NCI-H146 (cell line): ENCODE measurements at regions not wholly inside any gene's neighbourhood (a gene's known extent, or its start where the extent isn't known, plus 50 kb on each side); places are given as distances from the start of the nearest gene placed in this dataset.

ENCODE experiments used
- DNase-seq: peaks from one replicate; lab custom pipeline; 2025; lab: John Stamatoyannopoulos, UW

DNA sequence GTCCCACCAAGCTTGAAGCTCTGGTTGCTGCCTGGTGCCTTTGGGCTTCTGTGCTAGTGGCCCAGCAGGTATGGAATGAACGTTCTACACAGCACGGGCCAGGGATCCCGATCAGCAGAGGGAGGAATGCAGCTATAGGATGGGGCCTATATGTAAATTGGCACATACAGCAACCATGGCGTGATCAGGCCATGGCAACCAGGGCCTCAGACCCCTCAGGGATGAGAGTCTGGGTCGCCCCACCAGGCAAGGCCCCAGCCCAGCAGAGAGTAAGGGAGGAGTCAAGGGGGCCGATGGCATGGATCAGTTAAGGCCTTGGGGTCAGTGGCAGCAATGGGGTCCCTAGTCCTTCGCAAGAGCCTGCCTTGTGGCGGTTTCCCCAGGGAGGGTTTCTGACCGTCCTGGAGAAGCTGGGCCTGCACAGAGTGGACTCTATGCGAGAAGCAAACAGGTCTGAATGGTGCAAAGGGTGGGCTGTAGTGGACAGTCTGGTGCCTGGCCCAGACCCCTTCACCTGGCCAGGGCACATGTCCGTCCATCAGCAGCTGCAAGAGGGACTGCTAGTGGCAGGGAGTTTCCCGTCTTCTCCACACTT lies 98.2 kb upstream of the SLC22A11 start:
- DNase-seq = no peak

DNA sequence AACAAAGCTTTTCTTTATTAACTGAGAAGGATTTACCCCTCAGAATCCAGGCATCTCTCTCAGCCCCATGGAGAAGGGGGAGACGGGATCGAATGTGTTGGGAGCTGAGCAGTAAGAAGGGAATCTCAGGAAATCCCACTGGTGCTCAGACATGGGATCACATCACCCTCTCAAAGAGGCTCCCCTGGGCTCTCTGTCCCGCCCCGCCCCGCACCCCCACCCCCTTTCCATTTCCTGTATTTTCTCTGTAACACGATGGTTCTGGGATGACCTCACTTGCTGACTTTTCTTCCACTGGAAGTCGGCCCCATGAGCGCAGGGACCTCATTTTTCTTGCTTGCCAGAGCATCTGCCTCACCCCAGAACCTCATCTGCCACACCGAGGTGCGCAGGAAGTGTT lies 96.7 kb upstream of the SLC22A11 start:
- no peak for DNase-seq

DNA sequence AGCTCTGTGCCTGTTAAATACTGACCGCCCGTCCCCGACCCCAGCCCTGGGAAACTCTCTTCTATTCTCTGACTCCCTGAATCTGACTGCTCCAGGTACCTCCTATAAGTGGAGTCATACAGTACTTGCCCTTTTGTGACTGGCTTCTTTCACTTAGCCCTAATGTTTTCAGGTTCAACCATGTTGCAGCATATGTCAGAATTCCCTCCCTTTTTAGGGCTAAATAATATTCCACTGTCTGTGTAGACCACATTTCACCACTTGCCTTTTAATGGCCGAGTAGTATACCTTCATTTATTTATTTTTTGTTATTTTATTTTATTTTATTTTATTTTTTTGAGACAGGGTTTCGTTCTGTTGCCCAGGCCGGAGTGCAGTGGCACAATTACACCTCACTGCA lies 96.1 kb upstream of the SLC22A11 start:
- no peak for DNase-seq

DNA sequence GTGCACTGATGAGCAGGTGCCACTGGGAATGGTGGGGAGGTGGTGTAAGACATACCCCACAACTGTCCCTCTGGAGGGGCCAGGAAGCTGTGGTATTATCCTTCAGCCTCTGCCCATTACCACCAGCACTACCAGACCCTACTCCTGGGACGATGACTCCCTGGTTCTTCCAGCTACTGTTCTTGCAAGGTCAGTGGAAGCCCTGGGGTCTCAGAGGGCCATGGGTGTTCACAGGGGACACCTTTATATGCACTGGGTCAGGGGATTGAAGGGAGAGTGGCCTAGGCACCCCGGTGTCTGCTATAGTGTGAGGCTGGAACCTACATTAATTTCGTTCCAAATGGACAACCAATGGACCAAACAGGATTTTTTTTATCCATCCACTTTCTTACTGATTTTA lies 94.7 kb upstream of the SLC22A11 start:
- no peak for DNase-seq

DNA sequence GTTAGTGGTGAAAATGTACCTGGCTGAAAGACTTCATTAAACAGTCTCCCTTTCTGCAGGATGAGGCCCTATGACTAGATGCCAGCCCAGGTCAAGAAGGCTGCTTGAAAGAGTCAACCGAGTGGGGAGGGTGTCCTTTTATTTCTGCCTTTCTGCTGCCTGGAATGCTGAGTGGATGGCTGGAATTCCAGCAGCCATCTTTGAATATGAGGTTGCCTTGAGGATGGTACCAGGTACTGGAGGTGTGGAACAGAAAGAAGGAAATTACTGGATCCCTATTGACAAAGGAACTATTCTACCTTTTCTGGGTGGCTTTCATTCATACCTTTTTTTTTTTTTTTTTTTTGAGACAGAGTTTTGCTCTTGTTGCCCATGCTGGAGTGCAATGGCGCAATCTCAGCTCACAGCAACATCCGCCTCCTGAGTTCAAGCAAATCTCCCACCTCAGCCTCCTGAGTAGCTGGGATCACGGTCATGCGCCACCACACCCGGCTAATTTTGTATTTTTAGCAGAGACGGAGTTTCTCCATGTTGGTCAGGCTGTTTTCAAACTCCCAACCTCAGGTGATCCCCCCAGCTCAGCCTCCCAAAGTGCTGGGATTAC lies 89.5 kb upstream of the SLC22A11 start:
- no peak for DNase-seq

DNA sequence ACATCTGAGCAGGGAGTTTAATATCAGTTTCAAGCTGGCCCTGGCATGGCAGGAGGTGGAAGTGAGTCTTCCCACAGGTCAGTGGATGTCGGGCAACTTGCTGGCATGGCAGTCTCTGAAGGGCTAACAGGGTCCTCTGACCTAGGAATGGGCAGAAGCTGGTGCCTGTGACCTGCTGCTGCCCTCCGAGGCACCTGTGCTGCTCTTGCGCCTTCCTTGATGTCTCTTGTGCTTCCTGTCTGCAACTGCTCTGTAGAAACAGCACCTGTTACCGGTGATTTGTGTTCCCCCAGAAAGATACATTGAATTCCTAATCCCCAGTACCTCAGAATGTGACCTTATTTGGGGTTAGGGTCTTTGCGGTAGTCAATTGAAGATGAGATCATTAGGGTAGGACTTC lies 86.5 kb upstream of the SLC22A11 start:
- DNase-seq = no peak

DNA sequence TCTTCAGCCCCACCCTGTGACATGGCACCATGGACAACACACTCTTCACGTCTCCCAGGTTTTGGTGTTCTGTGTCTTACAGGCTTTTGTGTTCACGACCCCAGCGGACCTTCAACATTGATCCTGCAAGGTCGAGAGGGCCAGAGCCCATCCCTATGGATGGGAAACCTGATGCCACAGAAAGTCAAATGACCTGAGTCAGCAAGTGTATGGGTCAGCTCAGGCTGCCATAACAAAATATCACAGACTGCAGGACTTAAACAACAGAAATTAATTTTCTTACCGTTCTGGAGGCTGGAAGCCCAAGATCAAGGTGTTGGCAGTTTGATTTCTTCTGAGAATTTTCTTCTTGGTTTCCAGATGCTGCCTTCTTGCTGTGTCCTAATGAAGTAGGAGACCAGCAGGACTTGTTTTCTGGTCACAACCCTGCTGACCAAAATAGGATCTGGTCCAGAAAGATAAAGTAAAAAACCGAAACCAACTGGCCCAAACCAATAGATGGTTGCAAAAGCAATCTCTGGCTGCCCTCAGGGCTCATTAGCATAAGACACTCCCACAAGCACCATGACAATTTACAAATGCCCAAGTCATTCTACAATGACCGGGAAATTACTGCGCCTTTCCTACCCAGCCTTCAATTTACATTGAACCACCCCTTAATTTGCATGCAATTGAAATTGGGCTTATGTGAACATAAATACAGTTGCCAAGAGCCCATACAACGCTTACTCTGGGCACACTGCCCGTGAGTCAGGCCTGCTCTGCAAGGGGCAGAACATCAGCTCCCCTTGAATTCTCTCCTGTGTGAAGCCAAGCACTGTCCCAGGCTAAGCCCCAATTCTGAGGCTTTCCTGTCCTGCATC lies 82.9 kb upstream of the SLC22A11 start:
- DNase-seq = no peak

DNA sequence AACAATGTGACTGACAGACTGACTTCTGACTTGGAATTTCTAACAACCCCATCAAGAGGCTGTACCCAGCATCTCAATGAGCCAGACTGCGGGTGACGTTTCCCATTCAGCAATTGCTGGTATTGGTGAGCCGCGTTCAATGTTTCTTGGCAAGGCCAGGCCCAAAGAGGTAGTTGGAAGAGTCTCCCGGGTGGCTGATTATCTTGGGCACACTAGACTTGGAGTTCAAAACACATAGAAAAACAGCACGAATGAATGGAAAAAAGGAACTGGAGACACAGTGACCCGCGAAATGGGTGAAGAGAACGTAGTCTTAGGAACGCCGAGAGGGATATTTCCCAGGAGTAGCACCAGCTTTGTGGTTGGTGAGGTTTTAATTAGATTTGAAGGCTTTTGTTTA lies 81.1 kb upstream of the SLC22A11 start:
- no peak for DNase-seq

DNA sequence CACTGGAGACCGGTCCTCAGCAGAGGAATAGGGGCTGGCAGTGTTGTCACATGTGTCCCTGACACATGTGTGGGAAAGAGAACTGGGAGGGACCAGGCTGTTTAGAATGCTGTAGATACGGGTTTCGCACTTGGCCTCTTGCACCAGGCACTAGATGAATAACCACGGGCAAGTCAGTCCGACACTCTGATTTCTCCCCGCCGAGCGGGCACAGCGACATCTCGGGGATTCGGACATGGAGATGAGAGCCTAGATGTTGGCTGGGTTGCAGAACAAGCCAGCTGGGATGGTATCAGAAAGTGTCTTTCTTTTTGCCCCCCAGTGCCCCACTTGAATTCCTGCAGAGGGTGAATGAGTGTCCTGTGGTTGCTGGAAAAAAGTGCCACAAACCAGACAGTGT lies 80.6 kb upstream of the SLC22A11 start:
- DNase-seq = no peak

DNA sequence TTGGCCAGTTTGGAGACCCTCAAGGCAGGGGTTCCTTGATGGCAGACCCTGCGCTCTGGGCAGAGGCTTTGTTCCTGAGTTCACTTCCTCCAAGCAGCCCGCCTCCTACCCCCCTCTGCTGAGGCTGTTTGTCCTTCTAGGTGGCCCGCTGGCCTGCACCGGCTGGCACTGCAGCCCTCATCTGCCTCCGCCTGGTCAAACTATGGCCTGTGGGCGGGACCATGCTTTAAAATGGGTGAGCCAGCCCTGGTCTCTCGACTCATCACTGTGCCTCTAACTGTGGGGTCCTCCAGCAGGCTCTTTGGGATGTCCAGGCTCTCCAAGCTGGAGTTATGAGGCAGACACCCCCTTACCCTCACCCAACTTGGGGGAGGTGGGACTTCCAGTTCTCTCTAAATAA lies 78.9 kb upstream of the SLC22A11 start:
- DNase-seq = no peak

DNA sequence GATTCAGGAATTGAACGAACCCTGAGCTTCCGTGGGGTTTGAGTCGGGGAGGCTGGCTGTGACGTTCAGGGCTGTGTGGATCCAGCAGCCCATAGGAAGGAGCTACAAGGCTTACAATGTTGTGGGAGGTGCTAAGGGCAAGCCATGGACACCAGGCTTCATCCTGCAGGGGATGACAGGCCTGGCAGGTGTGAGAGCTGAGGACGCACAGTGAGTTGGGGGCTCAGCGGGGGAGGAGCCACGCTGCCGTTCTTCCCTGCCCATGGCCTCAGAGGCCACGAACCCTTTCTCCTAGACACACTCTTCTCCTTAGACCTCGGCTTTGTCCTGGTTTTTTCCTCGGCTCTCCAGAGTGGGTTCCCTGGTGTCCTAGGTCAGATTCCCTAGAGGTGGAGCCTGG lies 78.1 kb upstream of the SLC22A11 start:
- DNase-seq = no peak

DNA sequence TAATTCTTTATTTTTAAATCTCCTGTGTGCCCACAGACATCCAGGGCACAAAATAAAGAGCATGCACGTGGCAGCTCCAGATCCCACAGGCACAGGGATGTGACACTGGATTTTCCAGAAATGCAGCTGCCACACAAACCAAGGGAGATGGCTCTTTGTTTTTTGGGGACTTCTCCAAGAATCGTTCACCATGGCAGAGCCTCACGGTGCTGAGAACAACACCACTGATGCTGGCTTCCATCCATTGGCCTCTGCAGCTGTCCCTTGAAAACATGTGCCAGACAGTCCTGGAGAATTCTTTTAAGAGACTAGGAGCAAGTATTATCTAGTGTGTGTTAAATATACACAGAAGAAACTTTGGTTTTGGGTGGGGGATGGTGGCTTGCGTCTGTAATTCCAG lies 73.2 kb upstream of the SLC22A11 start:
- DNase-seq = no peak

DNA sequence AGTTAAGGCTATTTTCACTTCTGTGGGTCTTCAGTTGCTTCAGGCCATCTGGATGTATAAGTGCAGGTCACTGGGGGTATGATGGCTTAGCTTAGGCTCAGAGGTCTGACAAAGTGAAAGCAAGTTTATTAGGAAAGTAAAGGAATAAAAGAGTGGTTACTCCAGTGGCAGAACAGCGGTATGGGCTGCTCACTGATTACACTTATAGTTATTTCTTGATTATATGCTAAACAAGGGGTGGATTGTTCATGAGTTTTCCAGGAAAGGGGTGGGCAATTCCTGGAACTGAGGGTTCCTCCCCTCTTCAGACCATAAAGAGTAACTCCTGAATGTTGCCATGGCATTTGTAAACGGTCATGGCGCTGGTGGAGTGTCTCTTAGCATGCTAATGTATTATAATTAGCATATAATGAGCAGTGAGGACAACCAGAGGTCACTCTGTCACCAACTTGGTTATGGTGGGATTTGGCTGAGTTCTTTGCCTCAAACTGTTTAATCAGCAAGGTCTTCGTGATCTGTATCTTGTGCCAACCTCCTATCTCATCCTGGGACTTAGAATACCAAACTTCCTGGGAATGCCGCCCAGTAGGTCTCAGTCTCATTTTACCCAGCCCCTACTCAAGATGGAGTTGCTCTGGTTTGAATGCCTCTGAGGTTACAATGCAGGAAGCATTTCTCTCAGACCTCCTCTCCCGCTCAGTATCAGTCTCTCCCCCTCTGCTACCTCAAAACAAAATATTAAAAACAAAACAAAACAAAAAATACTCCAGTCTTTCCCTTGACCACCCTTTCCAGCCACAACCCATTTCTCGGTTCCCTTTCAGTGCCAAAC lies 71.3 kb upstream of the SLC22A11 start:
- DNase-seq = no peak

DNA sequence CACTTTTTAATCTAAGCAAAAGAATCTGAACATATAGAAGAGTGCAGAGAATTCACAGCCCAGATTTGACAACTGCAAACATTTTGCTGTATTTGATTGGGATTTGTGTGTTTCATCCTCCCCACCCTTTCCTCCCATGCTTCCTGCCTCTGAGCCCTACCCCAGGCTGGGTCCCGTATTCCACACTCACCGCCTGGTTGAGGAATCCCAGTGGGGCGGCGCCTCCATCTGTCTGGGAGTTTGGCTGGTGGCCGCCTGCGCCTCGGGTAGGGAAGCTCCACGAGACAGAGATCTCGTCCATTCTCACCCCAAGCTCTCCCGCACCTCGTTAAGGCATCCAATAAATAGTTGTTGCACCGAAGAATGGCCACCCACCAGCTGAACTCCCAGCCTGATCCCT lies 70.7 kb upstream of the SLC22A11 start:
- DNase-seq = no peak

DNA sequence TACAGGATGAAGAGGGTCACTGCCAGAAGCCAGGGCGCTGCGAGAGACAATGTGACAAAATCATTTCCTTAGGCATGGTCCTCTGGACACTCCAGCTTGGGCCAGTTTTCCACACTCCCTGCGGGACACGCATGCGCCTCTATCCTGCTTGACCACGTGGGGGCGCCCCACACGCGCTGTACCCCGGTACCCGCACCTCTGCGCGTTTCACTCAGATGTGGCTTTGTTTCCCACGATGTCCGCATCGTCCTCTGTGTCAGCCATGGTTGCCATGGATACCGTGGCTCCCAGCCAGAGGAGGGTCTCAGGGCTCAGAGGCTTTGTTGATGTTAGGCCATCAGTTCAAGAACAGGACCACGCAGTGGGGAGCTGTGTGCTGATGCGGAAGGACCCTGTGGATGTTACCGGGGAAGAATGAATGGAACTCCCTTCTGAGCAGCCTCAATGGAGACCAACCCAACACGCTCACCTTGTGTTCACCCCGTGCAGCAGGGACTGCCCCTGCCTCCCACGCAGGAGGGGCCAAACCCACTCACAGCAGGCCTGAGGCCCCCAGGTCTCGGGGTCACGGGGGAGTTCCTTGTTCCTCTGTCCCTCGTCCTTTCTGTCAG lies 65.8 kb upstream of the SLC22A11 start:
- peak; percentile 39 for DNase-seq

DNA sequence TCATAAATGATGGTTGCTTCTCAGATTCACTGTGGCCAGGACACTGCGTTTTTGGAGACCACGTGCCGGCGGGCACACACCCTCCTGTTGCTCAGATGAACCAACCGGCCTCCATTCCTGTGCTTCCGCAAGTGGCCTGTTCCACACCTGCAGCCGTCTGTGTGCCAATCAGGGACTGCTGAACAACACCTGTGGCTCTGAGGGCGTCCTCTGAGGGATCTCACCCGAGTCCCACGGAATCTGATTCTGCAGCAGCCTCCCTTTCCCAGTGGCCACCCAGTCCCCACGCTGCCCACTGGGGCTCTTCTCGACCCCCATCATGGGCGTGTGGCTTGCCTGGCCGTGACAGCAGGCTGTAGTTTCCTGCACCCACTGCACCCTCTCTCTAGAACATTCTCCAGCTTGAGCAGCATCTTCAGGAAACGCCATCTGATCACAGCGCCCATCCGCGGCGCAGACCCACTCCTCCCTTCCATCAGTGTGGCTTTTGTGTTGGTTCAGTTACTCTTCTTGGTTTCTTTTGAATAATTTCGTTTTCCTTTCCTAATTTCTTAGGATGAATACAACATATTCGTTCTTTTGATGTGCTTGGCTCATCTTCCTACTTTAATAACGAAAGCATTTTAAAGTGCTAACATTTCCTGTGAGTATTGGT lies 65.1 kb upstream of the SLC22A11 start:
- peak; percentile 30 for DNase-seq

DNA sequence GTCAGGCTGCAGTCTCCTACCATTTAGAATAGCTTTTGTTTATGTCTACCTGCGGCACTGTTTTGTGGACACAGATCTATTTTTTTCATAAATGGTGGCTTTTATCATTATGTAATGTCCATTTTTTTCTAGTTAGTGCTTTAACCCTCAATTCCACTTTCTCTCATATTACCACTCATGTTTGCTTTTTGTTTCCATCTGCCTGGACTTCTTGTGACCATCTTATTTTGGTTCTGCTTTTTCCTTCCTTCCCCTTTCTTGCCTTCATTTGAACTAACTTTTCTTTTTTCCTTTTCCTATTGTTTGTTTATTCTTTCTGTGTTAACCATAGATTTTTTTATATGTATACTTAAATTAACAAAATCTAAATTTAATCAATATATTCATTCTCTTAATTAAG lies 63.2 kb upstream of the SLC22A11 start:
- no peak for DNase-seq

DNA sequence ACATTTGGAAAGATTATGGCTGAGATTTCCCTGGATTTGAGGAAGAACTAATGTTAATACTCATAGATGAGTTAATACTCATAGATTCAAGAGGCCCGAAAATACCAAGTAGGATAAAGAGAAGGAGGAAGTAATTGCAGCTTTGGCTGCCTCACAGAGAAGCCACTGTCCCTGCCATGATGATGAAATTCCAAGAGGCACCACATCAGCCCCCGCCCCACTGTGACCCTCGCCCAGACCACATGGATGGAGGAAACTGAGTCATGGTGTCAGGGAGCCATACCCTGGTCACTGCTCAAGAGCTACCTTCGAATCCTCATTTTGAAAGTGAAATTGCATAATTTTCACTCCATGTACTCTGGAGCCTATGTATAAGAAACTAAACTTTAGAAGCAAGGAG lies 57.6 kb upstream of the SLC22A11 start:
- DNase-seq = no peak

DNA sequence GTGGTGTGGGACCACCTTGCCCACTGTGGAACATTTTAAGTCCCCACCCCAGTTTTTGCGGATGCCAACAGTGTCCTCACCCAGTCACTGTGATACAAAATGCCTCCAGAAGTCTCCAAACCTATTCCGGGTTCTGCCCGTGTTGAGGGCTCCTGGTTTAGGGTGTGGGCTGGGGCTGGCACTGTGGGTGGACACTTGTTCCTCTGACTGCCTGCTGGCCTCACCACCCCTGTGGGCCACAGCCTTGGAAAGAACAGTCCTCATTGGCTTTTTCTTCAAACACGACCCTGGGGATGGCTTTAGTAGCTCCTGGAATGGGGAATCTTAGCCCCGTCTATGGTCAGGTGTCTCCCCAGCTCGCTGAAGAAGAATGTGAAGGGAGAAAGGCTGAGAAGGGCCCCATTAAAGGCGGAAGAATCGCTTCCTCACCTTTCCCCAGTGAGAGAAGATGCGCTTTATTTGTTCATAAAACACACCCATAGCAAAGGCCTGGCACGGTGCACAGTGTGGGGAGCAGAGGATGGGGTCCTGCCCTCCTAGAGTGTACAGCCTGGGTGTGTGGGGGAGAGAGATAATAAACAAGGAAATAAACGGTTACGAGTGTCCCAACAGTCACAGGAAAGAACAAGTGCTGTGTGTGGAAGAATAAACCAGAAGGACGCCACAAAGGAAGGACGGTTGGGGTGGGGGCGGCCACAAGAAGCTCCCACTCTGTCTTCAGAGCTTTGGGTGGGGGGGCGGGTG lies 56.3 kb upstream of the SLC22A11 start:
- no peak for DNase-seq

DNA sequence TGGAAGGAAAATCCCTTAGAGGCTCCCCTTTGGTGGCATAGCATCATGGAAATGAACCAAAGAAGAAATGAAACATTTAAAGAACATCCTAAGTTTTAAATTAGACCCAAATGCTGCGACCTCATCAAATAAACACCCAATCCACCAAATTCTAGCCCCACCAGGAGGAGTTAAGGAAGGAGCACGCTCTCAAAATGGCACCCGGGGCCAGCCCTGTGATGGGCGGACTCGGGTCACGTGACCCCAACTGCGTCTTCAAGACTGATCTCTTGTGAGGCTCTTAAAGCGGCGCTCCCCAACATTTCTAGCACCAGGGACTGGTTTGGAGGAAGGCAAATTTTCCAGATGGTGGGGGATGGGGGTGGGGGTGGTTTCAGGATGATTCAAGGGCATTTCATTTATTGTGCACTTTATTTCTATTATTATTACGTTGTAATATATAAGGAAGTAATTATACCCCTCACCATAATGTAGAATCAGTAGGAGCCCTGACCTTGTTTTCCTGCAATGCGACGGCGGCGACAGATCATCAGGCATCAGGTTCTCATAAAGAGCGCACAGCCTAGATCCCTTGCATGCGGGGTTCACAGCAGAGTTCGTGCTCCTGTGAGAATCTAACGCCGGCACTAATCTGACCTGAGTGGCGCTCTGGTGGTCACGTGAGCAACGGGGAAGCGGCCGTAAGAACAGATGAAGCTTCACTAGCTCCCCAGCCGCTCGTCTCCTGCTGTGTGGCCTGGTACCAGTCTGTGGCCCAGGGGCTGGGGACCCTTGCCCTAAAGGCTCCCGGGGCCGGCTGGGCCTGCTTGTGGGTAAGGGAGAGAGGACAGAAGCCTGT lies 55.3 kb upstream of the SLC22A11 start:
- DNase-seq = peak; percentile 47
